Astrocyte (in vitro differentiated cells and primary cell): ENCODE measurements at regions not wholly inside any gene's neighbourhood (a gene's known extent, or its start where the extent isn't known, plus 50 kb on each side); places are given as distances from the start of the nearest gene placed in this dataset.
A peak's percentile ranks its signal among the peaks of the same experiment; 100 is the strongest.

Experiments
- DNase-seq: peaks from one replicate; pipeline ENCODE4 v3.0.0-alpha.2; 2010; ENCODE audit warnings: low read depth
- FAIRE-seq: peaks from 2 replicates; lab custom pipeline; 2011; peaks lifted over from hg19 to GRCh38; lab: Jason Lieb, UNC
- H2AFZ ChIP-seq: 2 replicates; pipeline ENCODE4 v1.6.0; 2012; ENCODE audit warnings: low read depth, low read length, inconsistent platforms
- H3K27ac ChIP-seq: 2 replicates; pipeline ENCODE4 v1.5.1; 2011; ENCODE audit warnings: low read depth, low read length, inconsistent platforms
- H3K27me3 ChIP-seq: 2 replicates; pipeline ENCODE4 v1.6.0; 2011; ENCODE audit warnings: low read length, inconsistent platforms; ENCODE audit not compliant: insufficient read depth
- H3K36me3 ChIP-seq: 2 replicates; pipeline ENCODE4 v1.5.1; 2011; ENCODE audit warnings: low read length, inconsistent platforms; ENCODE audit not compliant: insufficient read depth
- H3K4me1 ChIP-seq: 2 replicates; pipeline ENCODE4 v1.5.1; 2011; ENCODE audit warnings: low read length, inconsistent platforms; ENCODE audit not compliant: insufficient read depth
- H3K4me2 ChIP-seq: 2 replicates; pipeline ENCODE4 v1.6.0; 2012; ENCODE audit warnings: low read length, inconsistent platforms
- H3K4me3 ChIP-seq: 2 replicates; pipeline ENCODE4 v1.5.1; 2011; ENCODE audit warnings: low read depth, mild to moderate bottlenecking, low read length, inconsistent platforms; ENCODE audit not compliant: insufficient read depth
- H3K79me2 ChIP-seq: 2 replicates; pipeline ENCODE4 v1.6.0; 2012; ENCODE audit warnings: mild to moderate bottlenecking, low read length, inconsistent platforms; ENCODE audit not compliant: insufficient read depth
- H3K9ac ChIP-seq: 2 replicates; pipeline ENCODE4 v1.6.0; 2012; ENCODE audit warnings: mild to moderate bottlenecking, low read length, inconsistent platforms
- H3K9me3 ChIP-seq: 2 replicates; pipeline ENCODE4 v1.5.1; 2012; ENCODE audit warnings: low read depth, mild to moderate bottlenecking, low read length, inconsistent platforms; ENCODE audit not compliant: insufficient read depth
- H4K20me1 ChIP-seq: 2 replicates; pipeline ENCODE4 v1.6.0; 2012; ENCODE audit warnings: low read length, inconsistent platforms; ENCODE audit not compliant: insufficient read depth
- H3K27ac Mint-ChIP-seq: one replicate; pipeline ENCODE4 v1.8.0; 2021; ENCODE audit warnings: mild to moderate bottlenecking, mixed read lengths; ENCODE audit not compliant: unreplicated experiment
- H3K27me3 Mint-ChIP-seq: one replicate; pipeline ENCODE4 v1.8.0; 2021; ENCODE audit warnings: low read depth, mixed read lengths; ENCODE audit not compliant: unreplicated experiment
- H3K36me3 Mint-ChIP-seq: one replicate; pipeline ENCODE4 v1.8.0; 2021; ENCODE audit warnings: low read depth, mixed read lengths; ENCODE audit not compliant: unreplicated experiment
- H3K4me1 Mint-ChIP-seq: one replicate; pipeline ENCODE4 v1.8.0; 2021; ENCODE audit warnings: low read depth, mixed read lengths; ENCODE audit not compliant: unreplicated experiment
- H3K4me3 Mint-ChIP-seq: one replicate; pipeline ENCODE4 v1.8.0; 2021; ENCODE audit warnings: mild to moderate bottlenecking, moderate library complexity, mixed read lengths; ENCODE audit not compliant: unreplicated experiment
- H3K9me3 Mint-ChIP-seq: one replicate; pipeline ENCODE4 v1.8.0; 2021; ENCODE audit warnings: mild to moderate bottlenecking, mixed read lengths; ENCODE audit not compliant: unreplicated experiment
- CTCF ChIP-seq: IDR thresholded peaks from 2 replicates; pipeline ENCODE4 v1.5.1; 2011; ENCODE audit warnings: low read depth, mild to moderate bottlenecking, inconsistent platforms, low read length, moderate library complexity; ENCODE audit not compliant: insufficient read depth
- EZH2 ChIP-seq: IDR thresholded peaks from 2 replicates; pipeline ENCODE4 v1.6.1; 2012; ENCODE audit warnings: mild to moderate bottlenecking, low read length, inconsistent platforms; ENCODE audit not compliant: insufficient read depth

GRCh38 chr15:69648212-69648611 is 195.6 kb downstream of the RPLP1 start:
- Histone ChIP-seq H3K36me3 (no peaks in the 10 kb centered on the region), H2AFZ (no peak overlapping the region), H3K4me1 (no peaks in the 10 kb centered on the region), H3K27me3 (peaks cover 54% of the 10 kb centered on the region), H3K4me2 (peak overlapping the region; percentile 9), H3K79me2 (no peaks in the 10 kb centered on the region), H3K4me3 (no peak overlapping the region), H3K9me3 (no peaks in the 10 kb centered on the region), H3K27ac (no peak overlapping the region), H4K20me1 (no peaks in the 10 kb centered on the region), H3K9ac (no peak overlapping the region)
- TF ChIP-seq EZH2, result no peak
- TF ChIP-seq CTCF, result no peak
- H3K9me3 Mint-ChIP-seq, result peaks cover 23% of the 10 kb centered on the region
- no peak overlapping the region for H3K4me3 Mint-ChIP-seq
- H3K27me3 Mint-ChIP-seq, result peaks cover 63% of the 10 kb centered on the region
- no peaks in the 10 kb centered on the region for H3K36me3 Mint-ChIP-seq
- FAIRE-seq, result no peak
- no peak overlapping the region for H3K27ac Mint-ChIP-seq
- H3K4me1 Mint-ChIP-seq, result no peaks in the 10 kb centered on the region
- DNase-seq, result no peak

- Histone ChIP-seq H3K27me3 (peaks cover 60% of the 10 kb centered on the region), H3K4me2 (peak overlapping the region; percentile 9), H3K79me2 (no peaks in the 10 kb centered on the region), H3K9ac (no peak overlapping the region), H3K4me1 (no peaks in the 10 kb centered on the region), H3K27ac (no peak overlapping the region), H3K4me3 (no peak overlapping the region), H3K9me3 (peaks cover 5% of the 10 kb centered on the region), H2AFZ (no peak overlapping the region), H3K36me3 (no peaks in the 10 kb centered on the region), H4K20me1 (no peaks in the 10 kb centered on the region)
- no peaks in the 10 kb centered on the region for H3K36me3 Mint-ChIP-seq
- H3K4me1 Mint-ChIP-seq, result no peaks in the 10 kb centered on the region
- FAIRE-seq, result no peak
- H3K9me3 Mint-ChIP-seq, result peaks cover 27% of the 10 kb centered on the region
- no peak for TF ChIP-seq EZH2
- no peak for TF ChIP-seq CTCF
- peaks cover 70% of the 10 kb centered on the region for H3K27me3 Mint-ChIP-seq
- no peak for DNase-seq
- peak overlapping the region; percentile 23 for H3K4me3 Mint-ChIP-seq
- no peak overlapping the region for H3K27ac Mint-ChIP-seq
Observed at GRCh38 chr15:69648775-69649735, 196.4 kb downstream of the RPLP1 start.

GRCh38 chr15:69652293-69652692 is 199.7 kb downstream of the RPLP1 start:
- Histone ChIP-seq H3K27ac (no peak overlapping the region), H3K27me3 (peaks cover 53% of the 10 kb centered on the region), H3K4me1 (no peaks in the 10 kb centered on the region), H2AFZ (no peak overlapping the region), H3K9ac (no peak overlapping the region), H3K9me3 (peaks cover 5% of the 10 kb centered on the region), H3K4me2 (no peak overlapping the region), H3K4me3 (no peak overlapping the region), H3K36me3 (no peaks in the 10 kb centered on the region), H3K79me2 (no peaks in the 10 kb centered on the region), H4K20me1 (no peaks in the 10 kb centered on the region)
- DNase-seq (no peak), FAIRE-seq (no peak)
- Mint-ChIP-seq H3K36me3 (no peaks in the 10 kb centered on the region), H3K27me3 (peaks cover 70% of the 10 kb centered on the region), H3K4me3 (no peak overlapping the region), H3K4me1 (no peaks in the 10 kb centered on the region), H3K27ac (no peak overlapping the region), H3K9me3 (peaks cover 36% of the 10 kb centered on the region)
- no peak for TF ChIP-seq EZH2
- no peak for TF ChIP-seq CTCF
